GM12878 (cell line): ENCODE measurements at regions not wholly inside any gene's neighbourhood (a gene's known extent, or its start where the extent isn't known, plus 50 kb on each side); places are given as distances from the start of the nearest gene placed in this dataset.

Experiments used
- BCLAF1 ChIP-seq: fragments of 450-650 bp; IDR thresholded peaks from 2 replicates; pipeline ENCODE4 v1.6.1; 2017; ENCODE audit warnings: antibody characterized with exemption, mild to moderate bottlenecking, moderate library complexity
- CEBPB ChIP-seq, 2 experiments: fragments of 150-350 bp in 1 of 2; IDR thresholded peaks; 2 replicates each; pipeline ENCODE4 v1.6.1; 2012 to 2014; ENCODE audit warnings: low read depth in 2 of 2, low read length in 2 of 2, borderline replicate concordance in 1 of 2, inconsistent platforms in 1 of 2
- CTCF ChIP-seq, 3 experiments: IDR thresholded peaks in 2 of 3; conservative IDR thresholded peaks in 1 of 3; 2 replicates each; pipeline ENCODE4 v1.5.1; 2011; ENCODE audit warnings: low read depth in 3 of 3, low read length in 3 of 3, mild to moderate bottlenecking in 3 of 3, control low read depth in 2 of 3, moderate library complexity in 2 of 3, inconsistent platforms in 1 of 3, mixed read lengths in 1 of 3; ENCODE audit not compliant: control insufficient read depth in 2 of 3, insufficient read depth in 1 of 3; ENCODE audit errors: extremely low read depth in 1 of 3
- EP300 ChIP-seq, 2 experiments: fragments of 150-350 bp in 1 of 2; IDR thresholded peaks; 2 replicates each; pipeline ENCODE4 v1.6.1; 2011 to 2012; ENCODE audit warnings: low read depth in 2 of 2, low read length in 2 of 2, borderline replicate concordance in 1 of 2, improper control_type of control experiment in 1 of 2, inconsistent platforms in 1 of 2; ENCODE audit not compliant: control insufficient read depth in 1 of 2
- KDM1A ChIP-seq: fragments of 200-600 bp; sonication (generic); IDR thresholded peaks from 2 replicates; pipeline ENCODE4 v1.6.1; 2016; ENCODE audit warnings: borderline replicate concordance
- RAD21 ChIP-seq: IDR thresholded peaks from 2 replicates; pipeline ENCODE4 v1.6.1; 2011; ENCODE audit warnings: mild to moderate bottlenecking, low read depth, low read length, moderate library complexity; ENCODE audit not compliant: insufficient read depth
- REST ChIP-seq: IDR thresholded peaks from 2 replicates; pipeline ENCODE4 v1.6.1; 2012; ENCODE audit warnings: mild to moderate bottlenecking, low read depth, low read length
- SIN3A ChIP-seq: IDR thresholded peaks from 2 replicates; pipeline ENCODE4 v1.6.1; 2012; ENCODE audit warnings: low read depth, low read length, improper control_type of control experiment
- TAF1 ChIP-seq: IDR thresholded peaks from 2 replicates; pipeline ENCODE4 v1.6.1; 2011; ENCODE audit warnings: mild to moderate bottlenecking, low read depth, low read length, borderline replicate concordance
- ZBTB33 ChIP-seq: fragments of 450-650 bp; IDR thresholded peaks from 2 replicates; pipeline ENCODE4 v1.6.1; 2017; ENCODE audit warnings: mild to moderate bottlenecking

GRCh38 chr16:22625967-22626366 is 115.3 kb downstream of the NPIPB5 start:
- TF ChIP-seq SIN3A (no peak), TAF1 (no peak), EP300 (IDR thresholded peaks at IDR 0.05; ENCODE audit: borderline replicate concordance in 1 of 2, control insufficient read depth in 1 of 2, low read depth in 2 of 2, low read length in 2 of 2) (no peak), CTCF (IDR thresholded peaks at IDR 0.05 in 2 of 3, conservative IDR thresholded peaks at IDR 0.05 in 1 of 3; ENCODE audit: control insufficient read depth in 2 of 3, extremely low read depth in 1 of 3, insufficient read depth in 1 of 3, low read depth in 3 of 3, low read length in 3 of 3) (no peak), REST (no peak), BCLAF1 (no peak), CEBPB (IDR thresholded peaks at IDR 0.05; ENCODE audit: borderline replicate concordance in 1 of 2, low read depth in 2 of 2, low read length in 2 of 2) (no peak), ZBTB33 (no peak), RAD21 (no peak), KDM1A (no peak)
